ENCODE measurements at regions not wholly inside any gene's neighbourhood (a gene's known extent, or its start where the extent isn't known, plus 50 kb on each side); places are given as distances from the start of the nearest gene placed in this dataset.
A peak's percentile ranks its signal among the peaks of the same experiment; 100 is the strongest.

DNA sequence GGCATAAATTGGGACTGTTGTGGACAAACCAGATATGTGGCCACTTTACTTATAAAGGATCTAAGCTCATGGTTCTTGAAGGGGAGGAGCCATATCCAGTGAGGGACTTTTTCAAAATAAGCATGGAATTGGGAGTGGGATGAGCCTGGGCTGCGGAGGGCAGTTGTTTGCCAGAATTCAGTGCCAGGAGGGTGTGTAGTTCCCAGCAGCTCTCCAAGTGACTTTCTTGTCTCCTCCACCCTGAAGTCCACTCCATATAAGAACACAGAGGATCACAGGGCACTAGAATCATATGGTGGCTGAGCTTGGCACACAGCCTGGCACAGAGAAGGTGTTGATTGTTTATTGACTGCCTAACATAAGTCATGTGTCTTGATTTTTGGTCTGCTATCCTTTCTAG, 121.1 kb downstream of the CAVIN4 start:
- Mint-ChIP-seq H3K4me3 (no peak overlapping the region), H3K9me3 (peaks cover 1% of the 10 kb centered on the region), H3K36me3 (no peaks in the 10 kb centered on the region), H3K4me1 (peaks cover 11% of the 10 kb centered on the region), H3K27me3 (ENCODE audit: low read depth) (no peaks in the 10 kb centered on the region), H3K27ac (no peak overlapping the region)
- ChIA-PET POLR2A (no interaction called here), CTCF (interaction anchor here (0.9 to 3.8 kb wide), 5 partner anchors 11 to 653 kb away, joined by 3 to 23 read pairs (median 5); no protein-coding TSS in a partner anchor)
- TF ChIP-seq ZNF423 (CRISPR knock-in tag; IDR thresholded peaks at IDR 0.05): no peak
- TF ChIP-seq FOXJ3 (CRISPR knock-in tag; IDR thresholded peaks at IDR 0.05; ENCODE audit: borderline replicate concordance): no peak
- TF ChIP-seq ATF1 (CRISPR knock-in tag; IDR thresholded peaks at IDR 0.05): no peak
- TF ChIP-seq ZNF263 (CRISPR knock-in tag; IDR thresholded peaks at IDR 0.05; ENCODE audit: low read depth): no peak
- DNase-seq (ENCODE audit: low spot score): no peak
- ATAC-seq: no peak

DNA sequence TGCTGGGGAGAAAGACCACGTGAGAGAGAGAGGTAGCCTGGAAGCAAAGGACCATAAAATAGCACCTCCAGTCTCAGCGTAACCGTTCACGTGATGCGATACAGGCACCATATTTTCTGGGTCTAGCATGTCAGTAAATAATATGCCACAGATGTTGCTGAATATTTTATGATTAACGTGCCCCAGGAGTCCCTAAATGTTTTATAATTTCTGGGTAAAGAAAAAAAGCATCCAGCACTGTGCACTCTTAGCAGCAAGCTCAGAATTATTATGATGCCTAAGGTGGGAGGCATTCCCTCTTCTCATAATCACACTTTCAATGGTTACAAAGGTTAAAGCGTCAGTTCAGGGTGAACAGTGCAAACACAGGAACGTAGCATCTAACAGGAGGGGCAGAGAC, 121.8 kb downstream of the CAVIN4 start:
- POLR2A ChIA-PET: no interaction called here
- Mint-ChIP-seq H3K9me3 (no peaks in the 10 kb centered on the region), H3K27ac (no peak overlapping the region; the same call in 1 of the 2 replicates), H3K4me1 (peaks cover 11% of the 10 kb centered on the region), H3K27me3 (ENCODE audit: low read depth) (no peaks in the 10 kb centered on the region), H3K36me3 (no peaks in the 10 kb centered on the region), H3K4me3 (no peak overlapping the region)
- DNase-seq (ENCODE audit: low spot score): no peak
- ATAC-seq: no peak
- TF ChIP-seq, protein P1, sequence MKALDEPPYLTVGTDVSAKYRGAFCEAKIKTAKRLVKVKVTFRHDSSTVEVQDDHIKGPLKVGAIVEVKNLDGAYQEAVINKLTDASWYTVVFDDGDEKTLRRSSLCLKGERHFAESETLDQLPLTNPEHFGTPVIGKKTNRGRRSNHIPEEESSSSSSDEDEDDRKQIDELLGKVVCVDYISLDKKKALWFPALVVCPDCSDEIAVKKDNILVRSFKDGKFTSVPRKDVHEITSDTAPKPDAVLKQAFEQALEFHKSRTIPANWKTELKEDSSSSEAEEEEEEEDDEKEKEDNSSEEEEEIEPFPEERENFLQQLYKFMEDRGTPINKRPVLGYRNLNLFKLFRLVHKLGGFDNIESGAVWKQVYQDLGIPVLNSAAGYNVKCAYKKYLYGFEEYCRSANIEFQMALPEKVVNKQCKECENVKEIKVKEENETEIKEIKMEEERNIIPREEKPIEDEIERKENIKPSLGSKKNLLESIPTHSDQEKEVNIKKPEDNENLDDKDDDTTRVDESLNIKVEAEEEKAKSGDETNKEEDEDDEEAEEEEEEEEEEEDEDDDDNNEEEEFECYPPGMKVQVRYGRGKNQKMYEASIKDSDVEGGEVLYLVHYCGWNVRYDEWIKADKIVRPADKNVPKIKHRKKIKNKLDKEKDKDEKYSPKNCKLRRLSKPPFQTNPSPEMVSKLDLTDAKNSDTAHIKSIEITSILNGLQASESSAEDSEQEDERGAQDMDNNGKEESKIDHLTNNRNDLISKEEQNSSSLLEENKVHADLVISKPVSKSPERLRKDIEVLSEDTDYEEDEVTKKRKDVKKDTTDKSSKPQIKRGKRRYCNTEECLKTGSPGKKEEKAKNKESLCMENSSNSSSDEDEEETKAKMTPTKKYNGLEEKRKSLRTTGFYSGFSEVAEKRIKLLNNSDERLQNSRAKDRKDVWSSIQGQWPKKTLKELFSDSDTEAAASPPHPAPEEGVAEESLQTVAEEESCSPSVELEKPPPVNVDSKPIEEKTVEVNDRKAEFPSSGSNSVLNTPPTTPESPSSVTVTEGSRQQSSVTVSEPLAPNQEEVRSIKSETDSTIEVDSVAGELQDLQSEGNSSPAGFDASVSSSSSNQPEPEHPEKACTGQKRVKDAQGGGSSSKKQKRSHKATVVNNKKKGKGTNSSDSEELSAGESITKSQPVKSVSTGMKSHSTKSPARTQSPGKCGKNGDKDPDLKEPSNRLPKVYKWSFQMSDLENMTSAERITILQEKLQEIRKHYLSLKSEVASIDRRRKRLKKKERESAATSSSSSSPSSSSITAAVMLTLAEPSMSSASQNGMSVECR (CRISPR knock-in tag; IDR thresholded peaks at IDR 0.05; ENCODE audit: borderline replicate concordance): no peak
- TF ChIP-seq NFYB (CRISPR knock-in tag; conservative IDR thresholded peaks at IDR 0.05; ENCODE audit: low read depth) (no peak), NR1H2 (CRISPR knock-in tag; IDR thresholded peaks at IDR 0.05) (no peak), CREB1 (CRISPR knock-in tag; IDR thresholded peaks at IDR 0.05) (no peak), ETV6 (CRISPR knock-in tag; IDR thresholded peaks at IDR 0.05) (no peak)
- TF ChIP-seq, protein P2, sequence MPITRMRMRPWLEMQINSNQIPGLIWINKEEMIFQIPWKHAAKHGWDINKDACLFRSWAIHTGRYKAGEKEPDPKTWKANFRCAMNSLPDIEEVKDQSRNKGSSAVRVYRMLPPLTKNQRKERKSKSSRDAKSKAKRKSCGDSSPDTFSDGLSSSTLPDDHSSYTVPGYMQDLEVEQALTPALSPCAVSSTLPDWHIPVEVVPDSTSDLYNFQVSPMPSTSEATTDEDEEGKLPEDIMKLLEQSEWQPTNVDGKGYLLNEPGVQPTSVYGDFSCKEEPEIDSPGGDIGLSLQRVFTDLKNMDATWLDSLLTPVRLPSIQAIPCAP (CRISPR knock-in tag; IDR thresholded peaks at IDR 0.05): no peak
- CTCF ChIA-PET: interaction anchor here (0.9 to 3.8 kb wide), 4 partner anchors 98 to 652 kb away, joined by 4 to 23 read pairs (median 9); no protein-coding TSS in a partner anchor

DNA sequence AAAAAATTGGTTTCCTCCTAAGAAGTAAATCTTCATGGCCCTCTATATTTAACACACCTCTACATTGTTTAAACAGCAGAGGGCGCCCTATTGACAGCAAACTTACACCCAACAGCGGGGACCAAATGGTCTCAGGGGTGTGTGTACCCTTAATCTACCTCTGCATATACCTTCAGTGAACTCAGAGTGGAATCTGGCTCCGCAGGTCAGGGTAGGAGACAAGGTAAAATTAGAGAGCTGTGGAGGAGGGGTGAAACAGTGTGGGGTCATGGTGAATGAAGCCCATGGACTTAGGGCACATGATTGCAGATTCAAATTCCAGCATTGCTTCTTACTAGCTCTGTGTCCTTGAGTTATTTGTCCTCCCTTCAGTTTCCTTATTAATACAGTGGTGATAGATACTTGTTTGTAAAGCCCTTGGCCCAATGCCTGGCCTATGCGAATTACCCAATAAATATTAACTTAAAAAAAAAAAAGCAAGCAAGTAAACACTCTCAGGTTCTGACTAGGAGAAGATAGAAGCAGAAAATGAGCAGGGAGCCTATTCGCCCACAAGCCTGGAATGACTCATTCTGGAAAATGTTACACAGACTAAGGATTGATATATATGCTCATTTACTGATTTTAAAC, 122.9 kb downstream of the CAVIN4 start:
- TF ChIP-seq, protein P3, sequence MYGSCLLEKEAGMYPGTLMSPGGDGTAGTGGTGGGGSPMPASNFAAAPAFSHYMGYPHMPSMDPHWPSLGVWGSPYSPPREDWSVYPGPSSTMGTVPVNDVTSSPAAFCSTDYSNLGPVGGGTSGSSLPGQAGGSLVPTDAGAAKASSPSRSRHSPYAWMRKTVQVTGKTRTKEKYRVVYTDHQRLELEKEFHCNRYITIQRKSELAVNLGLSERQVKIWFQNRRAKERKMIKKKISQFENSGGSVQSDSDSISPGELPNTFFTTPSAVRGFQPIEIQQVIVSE (CRISPR knock-in tag; IDR thresholded peaks at IDR 0.05; ENCODE audit: borderline replicate concordance): no peak
- TF ChIP-seq, protein P4, sequence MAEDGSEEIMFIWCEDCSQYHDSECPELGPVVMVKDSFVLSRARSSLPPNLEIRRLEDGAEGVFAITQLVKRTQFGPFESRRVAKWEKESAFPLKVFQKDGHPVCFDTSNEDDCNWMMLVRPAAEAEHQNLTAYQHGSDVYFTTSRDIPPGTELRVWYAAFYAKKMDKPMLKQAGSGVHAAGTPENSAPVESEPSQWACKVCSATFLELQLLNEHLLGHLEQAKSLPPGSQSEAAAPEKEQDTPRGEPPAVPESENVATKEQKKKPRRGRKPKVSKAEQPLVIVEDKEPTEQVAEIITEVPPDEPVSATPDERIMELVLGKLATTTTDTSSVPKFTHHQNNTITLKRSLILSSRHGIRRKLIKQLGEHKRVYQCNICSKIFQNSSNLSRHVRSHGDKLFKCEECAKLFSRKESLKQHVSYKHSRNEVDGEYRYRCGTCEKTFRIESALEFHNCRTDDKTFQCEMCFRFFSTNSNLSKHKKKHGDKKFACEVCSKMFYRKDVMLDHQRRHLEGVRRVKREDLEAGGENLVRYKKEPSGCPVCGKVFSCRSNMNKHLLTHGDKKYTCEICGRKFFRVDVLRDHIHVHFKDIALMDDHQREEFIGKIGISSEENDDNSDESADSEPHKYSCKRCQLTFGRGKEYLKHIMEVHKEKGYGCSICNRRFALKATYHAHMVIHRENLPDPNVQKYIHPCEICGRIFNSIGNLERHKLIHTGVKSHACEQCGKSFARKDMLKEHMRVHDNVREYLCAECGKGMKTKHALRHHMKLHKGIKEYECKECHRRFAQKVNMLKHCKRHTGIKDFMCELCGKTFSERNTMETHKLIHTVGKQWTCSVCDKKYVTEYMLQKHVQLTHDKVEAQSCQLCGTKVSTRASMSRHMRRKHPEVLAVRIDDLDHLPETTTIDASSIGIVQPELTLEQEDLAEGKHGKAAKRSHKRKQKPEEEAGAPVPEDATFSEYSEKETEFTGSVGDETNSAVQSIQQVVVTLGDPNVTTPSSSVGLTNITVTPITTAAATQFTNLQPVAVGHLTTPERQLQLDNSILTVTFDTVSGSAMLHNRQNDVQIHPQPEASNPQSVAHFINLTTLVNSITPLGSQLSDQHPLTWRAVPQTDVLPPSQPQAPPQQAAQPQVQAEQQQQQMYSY (CRISPR knock-in tag; IDR thresholded peaks at IDR 0.05): no peak
- no peak for TF ChIP-seq CREB1 (CRISPR knock-in tag; IDR thresholded peaks at IDR 0.05)
- no peak for TF ChIP-seq ZNF263 (CRISPR knock-in tag; IDR thresholded peaks at IDR 0.05; ENCODE audit: low read depth)
- TF ChIP-seq, protein P5, sequence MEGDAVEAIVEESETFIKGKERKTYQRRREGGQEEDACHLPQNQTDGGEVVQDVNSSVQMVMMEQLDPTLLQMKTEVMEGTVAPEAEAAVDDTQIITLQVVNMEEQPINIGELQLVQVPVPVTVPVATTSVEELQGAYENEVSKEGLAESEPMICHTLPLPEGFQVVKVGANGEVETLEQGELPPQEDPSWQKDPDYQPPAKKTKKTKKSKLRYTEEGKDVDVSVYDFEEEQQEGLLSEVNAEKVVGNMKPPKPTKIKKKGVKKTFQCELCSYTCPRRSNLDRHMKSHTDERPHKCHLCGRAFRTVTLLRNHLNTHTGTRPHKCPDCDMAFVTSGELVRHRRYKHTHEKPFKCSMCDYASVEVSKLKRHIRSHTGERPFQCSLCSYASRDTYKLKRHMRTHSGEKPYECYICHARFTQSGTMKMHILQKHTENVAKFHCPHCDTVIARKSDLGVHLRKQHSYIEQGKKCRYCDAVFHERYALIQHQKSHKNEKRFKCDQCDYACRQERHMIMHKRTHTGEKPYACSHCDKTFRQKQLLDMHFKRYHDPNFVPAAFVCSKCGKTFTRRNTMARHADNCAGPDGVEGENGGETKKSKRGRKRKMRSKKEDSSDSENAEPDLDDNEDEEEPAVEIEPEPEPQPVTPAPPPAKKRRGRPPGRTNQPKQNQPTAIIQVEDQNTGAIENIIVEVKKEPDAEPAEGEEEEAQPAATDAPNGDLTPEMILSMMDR (IDR thresholded peaks at IDR 0.05): peak; percentile 48
- no peak overlapping the region for H3K4me3 Mint-ChIP-seq
- peaks cover 11% of the 10 kb centered on the region for H3K4me1 Mint-ChIP-seq
- no peak overlapping the region for H3K27ac Mint-ChIP-seq
- no peaks in the 10 kb centered on the region for H3K27me3 Mint-ChIP-seq (ENCODE audit: low read depth)
- peak; percentile 44 for DNase-seq (ENCODE audit: low spot score)
- CTCF ChIA-PET: interaction anchor here (1.0 to 3.8 kb wide), 10 partner anchors 9 to 611 kb away, joined by 3 to 28 read pairs (median 8); no protein-coding TSS in a partner anchor
- POLR2A ChIA-PET: no interaction called here
- peaks cover 8% of the 10 kb centered on the region; the same call in 1 of the 2 replicates for H3K9me3 Mint-ChIP-seq
- peak; percentile 96 for ATAC-seq
- H3K36me3 Mint-ChIP-seq: no peaks in the 10 kb centered on the region

All from WTC11 (cell line).